Right lobe of liver (tissue), 6 donors: ENCODE measurements at regions not wholly inside any gene's neighbourhood (a gene's known extent, or its start where the extent isn't known, plus 50 kb on each side); places are given as distances from the start of the nearest gene placed in this dataset.

ENCODE experiments used
- ATAC-seq, 4 donors: fragments of 200-7000 bp; cut with Tn5 transposase; one replicate each; pipeline ENCODE4 v1.9.1; 2020; ENCODE audit warnings: mild to moderate bottlenecking in 4 of 4, moderate library complexity in 4 of 4
- DNase-seq, 3 donors: peaks; one replicate each; pipeline ENCODE4 v3.0.0-alpha.2; 2020
- H3K27ac ChIP-seq, 3 donors: fragments of 200-600 bp; one replicate each; pipeline ENCODE4 v1.8.0; 2022
- H3K27me3 ChIP-seq, 2 donors: fragments of 200-600 bp; one replicate each; pipeline ENCODE4 v1.8.0; 2022
- H3K36me3 ChIP-seq, 4 donors: fragments of 200-600 bp; sonication (generic) in 1 of 4; one replicate each; pipeline versions ENCODE4 v1.5.1 to v1.8.0; 2017 to 2022; ENCODE audit warnings: control low read depth in 1 of 4
- H3K4me1 ChIP-seq, 4 donors: fragments of 200-600 bp; sonication (generic) in 1 of 4; one replicate each; pipeline versions ENCODE4 v1.5.1 to v1.8.0; 2017 to 2022; ENCODE audit warnings: control low read depth in 1 of 4
- H3K4me3 ChIP-seq, 3 donors: fragments of 200-600 bp; one replicate each; pipeline ENCODE4 v1.8.0; 2022
- H3K9me3 ChIP-seq, 4 donors: fragments of 200-600 bp; sonication (generic) in 1 of 4; one replicate each; pipeline versions ENCODE4 v1.5.1 to v1.8.0; 2017 to 2022; ENCODE audit warnings: control low read depth in 1 of 4
- CTCF ChIP-seq, 4 donors: fragments of 200-600 bp in 3 of 4; fragments of 450-650 bp in 1 of 4; IDR thresholded peaks; one replicate each; pipeline versions ENCODE4 v1.5.1 to v1.8.0; 2016 to 2022; ENCODE audit warnings: antibody characterized with exemption in 4 of 4, mild to moderate bottlenecking in 2 of 4
- POLR2A ChIP-seq: fragments of 450-650 bp; IDR thresholded peaks from one replicate; pipeline ENCODE4 v1.6.1; 2017; ENCODE audit warnings: antibody characterized with exemption, mild to moderate bottlenecking
- WGBS: methylation state at CpG from one replicate; pipeline ENCODE4 v1.1.6; 2018; ENCODE audit warnings: low coverage, low lambda C conversion rate; ENCODE audit not compliant: insufficient coverage; ENCODE audit errors: missing lambda C conversion rate; 5-methylcytosine and 5-hydroxymethylcytosine counted together
- intact Hi-C, 2 donors: fragments of 100-400 bp; cut with DNase I; formaldehyde crosslinking; loops; one replicate each; pipeline versions ENCODE4 v1.11.2 to v1.14.1; 2022
- donor health status: DM: no; HTN: yes; CAD: no.
- donor health status: DM: no; HTN: no; CAD: no.
- donor health status: DM: no; HTN: no; CAD: no.
- donor health status: DM: no; HTN: yes; CAD: no.
- donor health status: DM: no; HTN: yes; CAD: no.

GRCh38 chr18:6557770-6558248 lies 143.1 kb upstream of the L3MBTL4 start:
- Histone ChIP-seq H3K27ac (no peak overlapping the region), H3K36me3 (no peaks in the 10 kb centered on the region), H3K4me3 (no peak overlapping the region), H3K4me1 (no peaks in the 10 kb centered on the region), H3K9me3 (no peaks in the 10 kb centered on the region), H3K27me3 (no peaks in the 10 kb centered on the region)
- WGBS, result 52% methylated on average over 7 of the region's 8 CpGs
- no peak for DNase-seq
- no peak for ATAC-seq
- TF ChIP-seq POLR2A, result no peak
- no peak for TF ChIP-seq CTCF (IDR thresholded peaks at IDR 0.05)
- intact Hi-C loops, result no loop called here

DNA sequence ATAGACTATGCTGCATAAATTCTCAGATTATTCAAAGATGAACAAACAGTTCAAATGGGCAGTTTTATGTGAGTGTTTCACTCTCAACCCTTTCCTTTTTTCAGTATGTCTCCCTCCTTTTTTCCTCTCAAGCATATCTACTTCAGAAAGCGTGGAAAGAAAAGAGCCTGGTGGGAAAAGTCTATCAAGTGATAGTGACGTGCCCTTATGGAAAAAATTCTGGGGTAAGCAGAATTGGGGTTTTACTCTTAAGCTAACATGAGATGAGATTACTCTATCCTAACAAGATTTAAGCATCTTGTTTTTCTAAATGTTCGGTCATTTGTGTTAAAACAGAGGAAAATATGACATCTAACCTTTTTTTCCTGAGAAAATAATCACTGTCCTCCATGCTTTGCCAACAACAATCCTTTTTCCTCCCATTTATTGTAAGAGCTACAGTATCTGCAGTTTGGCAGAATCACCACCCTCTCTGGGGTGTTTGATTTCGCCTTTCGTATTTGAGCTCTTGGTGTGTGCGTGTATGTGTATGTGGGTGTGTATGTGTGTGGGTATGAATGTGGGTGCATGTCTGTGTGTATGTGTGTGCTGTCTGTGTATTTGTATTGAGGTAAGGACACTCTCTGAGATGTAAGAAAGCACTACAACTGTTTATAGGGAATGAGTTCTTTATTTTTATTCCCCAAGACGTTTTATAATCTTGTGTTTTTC lies 143.9 kb upstream of the L3MBTL4 start:
- H3K27me3 ChIP-seq, result no peaks in the 10 kb centered on the region
- no peak for ATAC-seq
- H3K4me1 ChIP-seq, result no peaks in the 10 kb centered on the region
- no peak for TF ChIP-seq POLR2A
- no peak for TF ChIP-seq CTCF (IDR thresholded peaks at IDR 0.05)
- 61% methylated on average over 7 of the region's 7 CpGs for WGBS
- no peak overlapping the region for H3K4me3 ChIP-seq
- H3K36me3 ChIP-seq, result no peaks in the 10 kb centered on the region
- H3K27ac ChIP-seq, result no peak overlapping the region
- intact Hi-C loops, result no loop called here
- DNase-seq, result no peak
- H3K9me3 ChIP-seq, result no peaks in the 10 kb centered on the region

GRCh38 chr18:6559296-6559695 lies 144.6 kb upstream of the L3MBTL4 start:
- DNase-seq (no peak), ATAC-seq (no peak)
- Histone ChIP-seq H3K4me1 (no peaks in the 10 kb centered on the region), H3K4me3 (no peak overlapping the region), H3K27me3 (no peaks in the 10 kb centered on the region), H3K36me3 (no peaks in the 10 kb centered on the region), H3K9me3 (no peaks in the 10 kb centered on the region), H3K27ac (no peak overlapping the region)
- TF ChIP-seq POLR2A (no peak), CTCF (IDR thresholded peaks at IDR 0.05) (no peak)
- 44% methylated on average over 1 of the region's 1 CpG for WGBS
- intact Hi-C loops, result no loop called here

- no peaks in the 10 kb centered on the region for H3K27me3 ChIP-seq
- H3K36me3 ChIP-seq, result no peaks in the 10 kb centered on the region
- WGBS, result 84% methylated on average over 9 of the region's 9 CpGs
- H3K4me3 ChIP-seq, result no peak overlapping the region
- H3K9me3 ChIP-seq, result no peaks in the 10 kb centered on the region
- DNase-seq, result no peak
- intact Hi-C loops, result no loop called here
- H3K27ac ChIP-seq, result no peak overlapping the region
- H3K4me1 ChIP-seq, result no peaks in the 10 kb centered on the region
- TF ChIP-seq CTCF (IDR thresholded peaks at IDR 0.05), result no peak
- TF ChIP-seq POLR2A, result no peak
- ATAC-seq, result no peak
Observed at GRCh38 chr18:6561016-6561415, 146.3 kb upstream of the L3MBTL4 start.
